ENCODE measurements at regions not wholly inside any gene's neighbourhood (a gene's known extent, or its start where the extent isn't known, plus 50 kb on each side); places are given as distances from the start of the nearest gene placed in this dataset.
"Not testable (repeated sequence)": the region's sequence is repeated elsewhere in the genome, so short reads cannot be mapped to it uniquely, and the experiment has no call there.

- intact Hi-C loops (cut with micrococcal nuclease): no loop called here
Measured at GRCh38 chr6:114659513-114659912, 316.7 kb upstream of the HS3ST5 start.

- intact Hi-C loops (cut with micrococcal nuclease): no loop called here
Measured at GRCh38 chr6:114651611-114652010, 308.8 kb upstream of the HS3ST5 start.

- intact Hi-C loops (cut with micrococcal nuclease): no loop called here
Measured at GRCh38 chr6:114650891-114651290, 308.1 kb upstream of the HS3ST5 start.

GRCh38 chr6:114649298-114649697 lies 306.5 kb upstream of the HS3ST5 start:
- intact Hi-C loops (cut with micrococcal nuclease): no loop called here

GRCh38 chr6:114648847-114649246 lies 306.0 kb upstream of the HS3ST5 start:
- intact Hi-C loops (cut with micrococcal nuclease): no loop called here

- intact Hi-C loops (cut with micrococcal nuclease): no loop called here
Measured at GRCh38 chr6:114638341-114638740, 295.5 kb upstream of the HS3ST5 start.

GRCh38 chr6:114634016-114634415 lies 291.2 kb upstream of the HS3ST5 start:
- intact Hi-C loops (cut with micrococcal nuclease): no loop called here

GRCh38 chr6:114626226-114626625 lies 283.4 kb upstream of the HS3ST5 start:
- intact Hi-C loops (cut with micrococcal nuclease): not testable (repeated sequence)

GRCh38 chr6:114619621-114620200 lies 276.9 kb upstream of the HS3ST5 start:
- intact Hi-C loops (cut with micrococcal nuclease): no loop called here

- intact Hi-C loops (cut with micrococcal nuclease): no loop called here
Measured at GRCh38 chr6:114611696-114612095, 268.9 kb upstream of the HS3ST5 start.

GRCh38 chr6:114608091-114608490 lies 265.3 kb upstream of the HS3ST5 start:
- intact Hi-C loops (cut with micrococcal nuclease): no loop called here

- intact Hi-C loops (cut with micrococcal nuclease): no loop called here
Measured at GRCh38 chr6:114605656-114606055, 262.8 kb upstream of the HS3ST5 start.

GRCh38 chr6:114600381-114600780 lies 257.6 kb upstream of the HS3ST5 start:
- intact Hi-C loops (cut with micrococcal nuclease): no loop called here

- intact Hi-C loops (cut with micrococcal nuclease): no loop called here
Measured at GRCh38 chr6:114595591-114595990, 252.8 kb upstream of the HS3ST5 start.

- intact Hi-C loops (cut with micrococcal nuclease): no loop called here
Measured at GRCh38 chr6:114595186-114595585, 252.4 kb upstream of the HS3ST5 start.

- intact Hi-C loops (cut with micrococcal nuclease): no loop called here
Measured at GRCh38 chr6:114592506-114592905, 249.7 kb upstream of the HS3ST5 start.

- intact Hi-C loops (cut with micrococcal nuclease): no loop called here
Measured at GRCh38 chr6:114588726-114589125, 245.9 kb upstream of the HS3ST5 start.

- intact Hi-C loops (cut with micrococcal nuclease): no loop called here
Measured at GRCh38 chr6:114586298-114586697, 243.5 kb upstream of the HS3ST5 start.

GRCh38 chr6:114581293-114581692 lies 238.5 kb upstream of the HS3ST5 start:
- intact Hi-C loops (cut with micrococcal nuclease): no loop called here

GRCh38 chr6:114580882-114581281 lies 238.1 kb upstream of the HS3ST5 start:
- intact Hi-C loops (cut with micrococcal nuclease): no loop called here

- intact Hi-C loops (cut with micrococcal nuclease): no loop called here
Measured at GRCh38 chr6:114579486-114579885, 236.7 kb upstream of the HS3ST5 start.

GRCh38 chr6:114577109-114577508 lies 234.3 kb upstream of the HS3ST5 start:
- intact Hi-C loops (cut with micrococcal nuclease): no loop called here

GRCh38 chr6:114576330-114576729 lies 233.5 kb upstream of the HS3ST5 start:
- intact Hi-C loops (cut with micrococcal nuclease): no loop called here

- intact Hi-C loops (cut with micrococcal nuclease): no loop called here
Measured at GRCh38 chr6:114569669-114570068, 226.8 kb upstream of the HS3ST5 start.
